OCI-LY7 (cell line): ENCODE measurements at regions not wholly inside any gene's neighbourhood (a gene's known extent, or its start where the extent isn't known, plus 50 kb on each side); places are given as distances from the start of the nearest gene placed in this dataset.

ENCODE experiments used
- CTCF ChIP-seq: fragments of 200-600 bp; sonication (generic); conservative IDR thresholded peaks from 2 replicates; pipeline ENCODE4 v1.5.1; 2014; ENCODE audit warnings: mild to moderate bottlenecking, antibody characterized with exemption, low read length, moderate library complexity, mixed read lengths
- EZH2phosphoT487 ChIP-seq: fragments of 200-600 bp; sonication (generic); IDR thresholded peaks from 2 replicates; pipeline ENCODE4 v1.6.1; 2018; ENCODE audit warnings: low read depth, borderline replicate concordance, mild to moderate bottlenecking, mixed run types, antibody characterized with exemption, low read length, moderate library complexity, mixed read lengths

DNA sequence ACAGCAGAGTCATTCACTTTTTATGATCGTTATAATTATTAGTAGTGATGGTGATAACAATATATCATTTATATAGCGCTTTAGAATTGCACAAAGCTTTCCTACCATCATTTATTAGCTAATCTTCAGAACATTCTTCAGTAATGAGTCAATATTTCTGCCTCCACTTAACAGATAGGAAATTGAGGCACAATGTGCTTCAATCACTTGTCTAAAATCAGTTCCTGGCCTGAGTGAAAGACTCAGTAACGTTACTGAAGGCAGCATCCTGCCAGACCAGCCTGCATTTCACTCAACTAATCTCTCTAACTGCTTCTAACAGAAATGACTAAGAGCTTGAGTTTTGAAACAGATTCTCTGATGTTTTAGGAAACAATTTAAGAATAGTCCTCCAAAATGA, 412.1 kb downstream of the MZT1 start:
- TF ChIP-seq CTCF (no peak), EZH2phosphoT487 (no peak)
